Erythroblast (primary cell): ENCODE measurements at regions not wholly inside any gene's neighbourhood (a gene's known extent, or its start where the extent isn't known, plus 50 kb on each side); places are given as distances from the start of the nearest gene placed in this dataset.
A peak's percentile ranks its signal among the peaks of the same experiment; 100 is the strongest.

ENCODE experiments used
- DNase-seq, 2 experiments: peaks; one replicate each; lab custom pipeline; 2025; lab: John Stamatoyannopoulos, UW
- GATA1 ChIP-seq: IDR thresholded peaks from 2 replicates; pipeline ENCODE4 v1.6.1; 2011; ENCODE audit warnings: low read depth, mild to moderate bottlenecking, control low read depth, low read length, moderate library complexity
- POLR2A ChIP-seq: IDR thresholded peaks from 2 replicates; pipeline ENCODE4 v1.6.1; 2011; ENCODE audit warnings: mild to moderate bottlenecking, low read length

DNA sequence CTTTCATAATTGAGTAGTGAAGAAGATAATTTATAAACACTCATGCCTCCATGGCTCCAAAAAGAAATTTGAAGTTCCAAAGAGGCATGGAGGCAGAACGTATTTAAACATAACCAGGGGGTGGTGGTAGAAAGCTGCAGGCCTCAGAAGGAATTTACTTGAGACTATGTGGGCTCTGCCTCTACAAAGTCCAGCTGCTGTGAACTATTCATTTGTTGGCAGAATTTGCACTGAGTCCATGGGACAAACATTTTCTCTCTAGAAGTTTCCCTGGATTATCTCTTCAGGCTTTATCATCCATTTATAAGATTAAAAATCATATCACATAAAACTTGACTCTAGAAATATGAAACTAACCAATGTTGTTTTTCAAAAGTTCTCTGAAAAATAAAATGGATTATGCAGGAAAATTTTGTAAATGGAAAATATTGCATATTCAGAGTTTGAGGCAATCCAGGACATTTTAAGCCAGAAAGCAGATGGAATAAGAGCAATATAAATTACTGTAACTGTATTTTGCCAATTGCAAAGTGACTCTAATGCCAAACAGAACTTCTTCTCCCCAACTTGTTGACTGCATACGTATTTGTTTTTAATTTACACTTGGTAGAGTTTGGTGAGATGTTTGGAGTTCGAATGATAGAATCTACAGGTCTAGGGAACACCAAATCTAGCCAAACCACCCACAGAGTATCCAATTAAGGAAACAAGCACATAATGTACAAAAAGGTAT is 258.2 kb downstream of the ENC1 start:
- TF ChIP-seq POLR2A (no peak), GATA1 (no peak)
- DNase-seq, result no peak

DNA sequence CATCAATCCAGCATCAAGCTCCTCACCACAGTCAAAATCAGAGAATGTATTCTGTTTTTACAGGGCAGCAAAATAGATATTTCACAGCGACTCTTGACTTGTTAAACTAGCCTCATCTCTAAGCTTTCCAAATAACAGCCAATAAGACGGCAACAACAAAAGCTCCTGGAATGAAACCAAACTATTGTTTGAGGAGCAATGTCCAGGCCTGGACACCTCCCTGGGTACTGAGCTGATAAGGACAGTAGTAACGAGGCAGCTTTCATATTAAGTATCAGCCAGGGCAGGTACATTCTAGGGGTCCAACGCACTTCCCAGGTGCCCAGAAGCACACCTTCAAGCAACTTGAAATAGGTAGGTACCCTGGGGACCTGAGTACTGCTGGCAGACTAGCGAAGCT is 260.3 kb downstream of the ENC1 start:
- no peak for DNase-seq
- TF ChIP-seq GATA1, result no peak

DNA sequence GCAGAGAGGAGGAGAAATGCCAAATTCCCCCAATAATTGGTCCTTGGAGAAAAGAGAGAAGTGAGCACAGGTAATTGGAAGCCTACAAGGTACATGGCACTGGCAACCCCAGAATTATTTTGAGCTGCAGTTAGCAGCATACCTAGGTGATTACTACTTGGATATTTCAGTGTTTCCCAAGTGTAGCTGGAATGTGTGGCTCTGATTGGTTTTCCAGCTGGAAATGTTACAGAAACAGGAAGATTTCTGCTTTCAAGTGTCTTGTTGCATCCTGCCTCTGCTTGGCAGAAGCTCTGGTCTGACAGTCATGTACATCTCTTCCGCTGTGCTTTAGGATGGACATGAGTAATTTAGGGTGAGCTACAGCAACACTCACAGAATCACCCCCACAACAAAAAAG is 262.1 kb downstream of the ENC1 start:
- TF ChIP-seq GATA1 (no peak), POLR2A (no peak)
- no peak for DNase-seq

DNA sequence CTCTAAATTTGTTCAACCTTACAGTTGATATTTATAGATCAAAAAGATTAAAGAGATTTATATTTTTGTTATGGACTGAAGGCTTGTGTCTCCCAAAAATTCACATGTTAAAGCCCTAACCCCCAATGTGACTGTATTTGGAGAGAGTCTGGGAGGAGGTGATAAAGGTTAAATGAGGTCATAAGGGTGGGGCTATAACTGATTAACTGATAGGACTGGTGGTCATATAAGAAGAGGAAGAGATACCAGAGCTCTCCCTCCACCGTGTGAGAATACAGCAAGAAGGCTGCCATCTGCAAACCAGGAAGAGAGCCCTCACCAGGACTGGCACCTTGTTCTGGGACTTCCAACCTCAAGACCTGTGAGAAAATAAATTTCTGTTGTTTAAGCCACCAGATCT is 264.3 kb downstream of the ENC1 start:
- TF ChIP-seq POLR2A (no peak), GATA1 (no peak)
- DNase-seq, result peak; percentile 50 to 75

DNA sequence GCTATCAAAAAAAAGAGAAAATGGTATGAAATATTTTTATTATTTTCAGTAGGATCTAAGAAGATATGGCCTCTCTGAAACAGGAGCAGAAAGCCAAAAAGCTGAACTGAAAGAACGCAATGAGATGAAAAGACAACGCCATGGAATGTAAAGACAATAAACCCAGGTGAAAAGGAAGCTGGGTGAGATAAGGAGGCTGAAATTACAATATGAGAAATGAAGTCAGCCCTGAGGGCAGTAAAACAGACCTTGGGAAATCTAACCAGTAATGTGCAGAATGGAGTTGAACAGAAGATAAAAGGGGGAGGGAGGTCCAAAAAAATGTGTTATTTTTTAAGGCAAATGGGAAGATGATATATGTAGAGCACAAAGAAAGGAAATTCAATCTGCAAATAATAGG is 265.3 kb downstream of the ENC1 start:
- DNase-seq, result no peak
- TF ChIP-seq GATA1, result no peak
- TF ChIP-seq POLR2A, result no peak

DNA sequence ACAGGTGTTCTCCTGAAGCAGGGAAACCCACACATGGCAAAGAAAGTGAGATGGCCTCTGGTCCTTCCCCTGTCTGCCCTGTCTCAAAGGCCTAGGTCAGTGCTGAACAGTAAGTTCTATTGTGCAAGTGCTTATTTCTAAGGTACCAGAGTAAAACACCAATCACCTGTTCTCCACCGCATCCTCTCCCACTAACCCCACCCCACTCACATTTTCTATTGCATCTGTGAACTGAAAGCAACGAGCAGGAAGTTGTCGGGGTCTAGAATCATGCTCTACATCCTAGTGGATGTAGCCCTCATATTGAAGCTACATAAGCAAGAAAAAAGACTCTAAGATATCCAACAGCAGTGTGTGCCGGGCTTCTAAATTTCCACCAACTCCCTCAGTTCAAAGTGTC is 265.9 kb downstream of the ENC1 start:
- no peak for TF ChIP-seq GATA1
- TF ChIP-seq POLR2A, result no peak
- DNase-seq, result no peak

DNA sequence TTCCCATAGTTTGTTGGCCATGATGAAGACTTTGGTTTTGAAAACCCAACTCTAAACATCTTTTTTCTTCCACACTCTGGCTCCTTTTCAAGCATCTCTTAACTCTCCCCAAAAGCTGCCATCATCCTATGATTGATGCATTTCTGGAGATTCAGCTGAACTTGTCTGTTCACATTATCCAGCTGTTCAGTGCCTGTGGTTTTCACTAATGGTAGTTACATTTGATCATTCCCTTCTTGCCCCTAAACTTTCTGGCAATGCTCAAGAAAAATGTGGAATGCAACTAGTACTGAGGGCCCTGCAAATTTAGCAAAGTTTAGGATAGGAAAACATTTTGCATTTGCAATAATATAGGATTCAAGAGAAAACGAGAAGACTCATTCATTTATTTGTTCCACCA is 267.5 kb downstream of the ENC1 start:
- no peak for TF ChIP-seq GATA1
- TF ChIP-seq POLR2A, result no peak
- no peak for DNase-seq

DNA sequence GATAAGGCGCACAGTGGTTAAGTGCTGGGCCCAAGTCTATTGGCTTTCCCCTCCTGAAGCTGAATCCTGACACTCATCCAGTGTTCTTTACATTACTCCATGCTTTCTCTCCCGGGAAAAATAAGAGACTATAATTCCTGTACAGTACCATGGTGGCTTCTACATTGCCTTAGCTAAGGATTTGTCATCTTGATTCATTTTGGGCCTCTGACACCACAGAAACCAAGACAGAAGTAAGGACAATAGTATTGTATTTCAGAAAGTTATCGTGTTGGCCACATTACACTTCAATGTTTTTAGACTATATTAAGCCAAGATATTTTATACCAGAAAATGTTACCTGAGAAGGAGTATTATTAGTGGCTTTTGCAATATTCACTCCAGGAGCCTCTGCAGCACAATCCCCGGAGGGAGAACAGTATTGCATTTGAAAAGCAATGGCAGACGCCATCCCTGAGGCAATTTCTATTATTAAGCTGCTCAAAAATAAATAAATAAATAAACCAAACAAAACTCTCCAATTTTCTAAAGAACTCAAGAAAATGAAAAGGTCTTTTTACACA is 267.9 kb downstream of the ENC1 start:
- DNase-seq, result no peak
- TF ChIP-seq GATA1 (no peak), POLR2A (no peak)

DNA sequence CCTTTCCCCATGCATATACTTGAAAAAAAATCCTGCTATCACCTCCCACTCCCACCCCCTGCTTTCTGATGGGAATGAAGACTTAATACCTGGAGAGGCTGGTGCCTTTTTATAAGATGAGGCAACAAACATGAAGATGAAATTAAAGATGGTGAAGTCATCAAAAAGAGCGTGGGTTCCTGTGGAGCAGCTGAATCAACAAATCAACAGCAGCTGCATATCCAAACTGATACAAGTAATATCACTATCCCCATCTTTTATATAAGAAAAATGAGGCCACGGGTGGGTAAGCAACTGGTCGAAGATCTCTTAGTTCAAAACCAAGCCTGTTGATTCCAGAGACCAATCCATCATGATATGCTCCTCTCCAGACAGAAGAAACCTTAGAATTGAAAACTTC is 268.5 kb downstream of the ENC1 start:
- no peak for TF ChIP-seq POLR2A
- DNase-seq, result no peak

DNA sequence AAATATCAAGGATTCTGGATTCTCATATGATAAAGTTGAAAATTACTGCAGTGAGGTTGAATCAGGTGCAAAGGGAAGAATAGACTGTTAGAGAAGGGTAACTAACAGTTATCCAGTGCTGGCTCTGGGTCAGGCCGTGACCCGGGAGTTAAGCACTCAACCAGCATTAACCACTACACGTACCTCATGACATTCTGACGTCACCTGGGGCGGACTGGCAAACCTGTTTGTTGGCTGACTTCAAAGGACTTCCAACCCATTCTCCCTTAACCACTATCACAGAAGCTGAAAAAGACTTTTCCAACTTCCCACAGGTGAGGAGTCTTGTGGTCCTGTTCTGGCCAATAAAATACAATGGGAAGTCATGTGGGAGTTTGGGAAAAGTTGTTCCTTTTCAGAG is 268.9 kb downstream of the ENC1 start:
- DNase-seq, result no peak

DNA sequence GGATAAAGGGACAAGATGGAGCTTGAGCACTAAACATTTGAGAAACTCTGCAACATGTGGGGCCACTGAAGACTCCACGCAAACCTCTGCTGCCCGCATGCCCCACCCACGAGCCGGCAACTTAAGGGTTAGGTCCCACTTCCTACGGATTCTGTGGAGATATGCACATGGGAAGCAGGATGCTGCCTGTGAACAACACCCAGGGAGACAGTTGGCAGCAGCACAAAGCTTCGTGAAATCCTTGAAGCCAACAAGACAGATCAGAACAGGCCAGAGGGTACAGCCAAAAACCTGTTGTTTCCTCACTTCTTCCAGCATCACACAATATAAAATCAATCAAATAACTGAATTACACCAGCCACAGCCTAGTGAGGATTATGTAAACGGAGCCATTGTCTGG is 270.4 kb downstream of the ENC1 start:
- no peak for TF ChIP-seq GATA1
- no peak for TF ChIP-seq POLR2A
- no peak for DNase-seq

More for the DNA sequence above, 268.9 kb downstream of the ENC1 start:
- TF ChIP-seq GATA1 (no peak), POLR2A (no peak)

DNA sequence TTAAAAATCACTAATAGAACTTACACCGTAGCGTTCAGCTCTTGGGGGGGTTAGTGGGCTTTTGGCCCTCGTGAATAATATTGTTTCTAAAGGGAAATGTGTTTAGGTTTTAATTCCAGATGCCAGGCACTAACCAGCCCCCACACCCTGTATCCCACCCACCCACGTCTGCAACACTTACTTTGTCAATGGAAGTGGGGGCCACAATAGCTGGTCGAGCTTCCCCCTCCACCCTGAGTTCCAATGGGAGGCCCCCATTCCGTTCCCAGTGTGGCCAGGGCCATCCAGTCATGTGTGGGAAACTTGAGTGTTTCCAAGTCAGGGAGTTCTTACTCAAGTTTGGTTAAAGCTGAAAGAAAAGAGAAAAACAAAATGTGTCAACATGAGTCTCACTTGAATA is 271.4 kb downstream of the ENC1 start:
- DNase-seq, result no peak

DNA sequence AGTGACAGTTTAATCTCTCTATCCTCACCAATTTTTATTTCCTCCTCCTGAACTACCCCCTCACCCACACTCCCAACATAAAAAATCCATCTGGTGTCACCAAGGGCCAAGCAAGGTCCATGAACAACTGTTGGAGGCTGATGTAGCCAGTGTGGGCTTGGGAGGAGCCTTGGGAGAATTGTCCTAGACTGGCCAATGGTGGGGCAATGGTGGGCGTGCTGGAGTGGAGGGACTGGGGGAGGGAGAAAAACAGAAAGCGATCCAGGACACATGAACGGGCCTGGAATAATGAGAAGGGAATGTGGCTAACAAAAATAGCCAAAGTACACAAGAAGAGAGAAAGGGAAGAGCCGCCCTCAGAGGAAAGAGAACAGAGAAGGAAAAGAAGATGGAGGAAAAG is 272.6 kb downstream of the ENC1 start:
- TF ChIP-seq GATA1, result no peak
- TF ChIP-seq POLR2A, result no peak
- no peak for DNase-seq

More for the DNA sequence above, 271.4 kb downstream of the ENC1 start:
- TF ChIP-seq GATA1 (no peak), POLR2A (no peak)

DNA sequence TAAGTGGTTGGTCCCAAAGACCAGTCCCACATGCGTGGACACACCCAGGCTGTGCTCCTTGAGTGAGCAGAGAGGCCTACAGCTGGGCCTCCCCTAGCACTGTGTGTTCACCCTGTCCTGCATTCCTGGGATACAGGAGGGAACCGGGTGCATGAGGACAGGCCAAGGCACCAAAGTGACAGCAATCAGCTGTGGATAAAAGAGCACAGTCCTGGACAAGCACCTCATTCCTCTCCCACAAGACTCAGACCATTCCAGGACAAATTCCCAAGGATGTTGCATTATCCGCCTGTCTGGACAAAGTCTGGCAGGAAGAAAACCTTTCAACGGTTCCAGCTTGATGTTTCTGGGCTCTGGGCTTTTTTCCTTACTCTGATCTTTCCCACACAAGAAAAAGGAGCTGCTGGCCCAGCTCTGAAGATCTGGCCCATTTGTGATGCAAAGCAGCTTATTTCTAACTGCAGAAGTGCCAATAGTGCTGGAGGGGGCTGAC is 273.2 kb downstream of the ENC1 start:
- no peak for TF ChIP-seq POLR2A
- TF ChIP-seq GATA1, result no peak
- DNase-seq, result no peak

DNA sequence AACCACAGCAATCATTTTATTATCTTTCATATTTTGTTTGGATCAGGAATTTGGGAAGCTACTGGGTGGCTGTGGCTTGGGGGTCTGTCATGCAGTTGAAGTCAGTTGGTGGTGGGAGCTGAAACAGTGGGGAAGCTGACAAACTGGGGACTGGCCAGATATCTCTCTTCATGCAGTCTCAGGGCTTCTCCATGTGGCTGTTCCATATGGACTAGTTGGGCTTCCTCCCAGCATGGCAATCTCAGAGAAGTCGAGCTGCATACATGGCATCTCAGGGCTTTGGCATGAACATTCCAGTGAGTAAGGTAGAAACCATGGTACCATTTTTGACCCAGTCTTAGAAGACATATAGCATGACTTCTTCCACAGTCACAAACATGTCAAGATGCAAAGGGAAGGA is 274.8 kb downstream of the ENC1 start:
- no peak for DNase-seq
- no peak for TF ChIP-seq GATA1
- TF ChIP-seq POLR2A, result no peak

DNA sequence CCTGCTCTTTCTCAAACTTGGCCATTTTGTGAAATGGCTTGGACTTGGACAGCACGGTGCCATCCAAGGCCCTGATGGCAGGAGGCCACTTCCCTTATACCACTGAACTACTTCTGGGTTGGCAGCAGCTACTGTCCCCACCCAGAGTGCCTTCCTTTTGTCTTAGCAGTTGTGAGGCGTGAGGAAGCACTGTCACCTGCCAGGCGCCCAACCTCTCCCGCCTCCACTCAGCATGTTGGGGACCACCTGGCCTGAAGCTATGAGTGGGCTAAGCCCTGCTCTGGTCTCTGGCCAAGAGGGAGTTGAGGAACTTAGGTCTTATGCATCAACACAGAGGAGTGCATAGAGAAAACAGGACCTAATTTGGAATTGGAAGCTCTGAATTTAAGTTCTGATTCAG is 276.0 kb downstream of the ENC1 start:
- no peak for TF ChIP-seq GATA1
- no peak for TF ChIP-seq POLR2A
- no peak for DNase-seq
